Right renal pelvis (tissue), 4 donors: ENCODE measurements at regions not wholly inside any gene's neighbourhood (a gene's known extent, or its start where the extent isn't known, plus 50 kb on each side); places are given as distances from the start of the nearest gene placed in this dataset.
"Not testable (repeated sequence)": the region's sequence is repeated elsewhere in the genome, so short reads cannot be mapped to it uniquely, and the experiment has no call there.

ENCODE experiments used
- DNase-seq, 4 donors: peaks; one replicate each; pipeline ENCODE4 v3.0.0-alpha.2; 2013; ENCODE audit warnings: low read depth in 4 of 4, low spot score in 3 of 4, missing footprints in 1 of 4

GRCh38 chr5:135776457-135776856, 58.0 kb upstream of the SLC25A48 start:
- DNase-seq = no peak

DNA sequence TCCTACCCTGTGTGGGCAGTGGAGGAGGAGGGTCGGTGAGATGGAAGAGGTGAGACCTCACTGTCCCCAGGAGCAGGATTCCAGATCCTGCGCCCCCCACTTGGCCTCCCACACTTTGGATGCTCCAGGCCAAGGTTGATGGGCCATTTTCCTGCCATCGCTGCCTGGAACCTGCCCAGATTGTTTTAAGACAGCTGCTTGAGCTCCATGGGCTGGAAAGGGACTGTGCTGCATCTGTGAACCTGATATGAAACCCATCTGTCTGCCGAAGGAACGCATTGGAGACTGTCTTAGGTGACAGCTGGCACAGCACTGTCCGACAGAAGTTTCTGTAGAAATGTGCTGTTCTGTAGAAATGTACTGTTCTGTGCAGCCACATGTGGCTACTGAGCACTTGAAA, 72.7 kb upstream of the SLC25A48 start:
- no peak for DNase-seq

- no peak for DNase-seq
These were observed 75.2 kb upstream of the SLC25A48 start for GRCh38 chr5:135759149-135759784.

DNA sequence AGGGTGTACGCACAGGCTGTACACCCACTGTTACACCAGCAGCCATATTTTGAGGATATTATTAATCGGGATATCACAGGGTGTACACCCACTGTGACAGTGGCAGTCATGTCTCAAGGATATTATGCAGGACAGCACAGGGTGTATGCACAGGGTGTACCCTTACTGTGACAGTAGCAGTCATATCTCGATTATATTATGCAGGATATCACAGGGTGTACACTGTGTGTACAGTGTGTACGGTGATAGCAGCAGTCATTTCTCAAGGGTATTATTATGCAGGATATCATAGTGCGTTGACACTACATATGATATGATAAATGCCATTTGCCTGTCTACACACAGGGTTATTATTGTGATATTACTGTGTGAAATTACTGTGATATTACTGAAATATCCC, 80.5 kb upstream of the SLC25A48 start:
- DNase-seq = no peak

- no peak for DNase-seq
These were observed 84.0 kb upstream of the SLC25A48 start for GRCh38 chr5:135750506-135750905.

DNA sequence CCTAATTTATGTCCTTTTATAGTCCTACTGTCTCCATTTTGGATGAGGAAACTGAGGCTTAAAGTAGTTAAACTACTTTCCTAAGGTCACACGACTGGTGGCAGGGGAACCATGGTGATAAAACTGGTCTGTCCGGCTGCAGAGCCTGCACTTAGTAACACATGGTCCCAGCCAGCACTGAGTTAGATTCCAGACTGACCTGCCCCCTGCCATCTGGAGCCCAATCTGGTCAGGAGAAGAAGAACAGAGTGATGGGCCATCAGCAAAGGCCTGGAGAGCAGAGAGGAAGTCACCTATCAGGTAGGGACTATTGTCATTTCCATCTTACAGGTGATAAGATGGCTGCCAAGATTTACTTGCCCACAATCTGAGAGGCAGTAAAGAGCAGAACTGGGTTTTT, 86.6 kb upstream of the SLC25A48 start:
- no peak for DNase-seq

DNA sequence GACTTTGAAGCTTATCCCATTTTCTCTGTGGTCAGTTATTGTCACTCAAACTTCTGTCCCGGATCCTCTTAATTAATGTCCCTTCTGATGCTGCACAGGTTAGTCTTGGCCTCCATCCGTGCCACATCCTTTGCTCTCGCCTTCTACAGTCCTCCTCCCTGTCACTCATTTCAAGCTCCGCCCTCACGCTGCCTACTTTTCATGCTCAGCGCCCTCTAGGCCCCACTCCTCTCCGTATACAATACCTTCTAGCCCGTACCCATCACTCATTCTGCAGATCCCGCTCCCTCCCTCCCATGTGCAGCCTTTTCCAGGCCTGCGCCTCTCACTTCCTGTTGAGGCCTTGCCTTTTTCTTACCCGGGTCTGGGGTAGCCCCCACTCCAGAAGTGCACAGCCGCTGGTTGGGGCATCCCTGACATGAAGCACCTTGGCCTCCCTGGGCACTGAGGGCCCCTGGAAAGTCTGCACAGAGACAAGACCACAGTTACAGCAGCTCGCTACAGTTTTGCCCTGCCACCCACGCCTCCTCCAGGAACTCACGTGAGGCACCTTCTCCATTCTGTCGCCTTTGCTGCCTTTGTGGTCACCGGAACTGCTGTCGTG, 88.5 kb upstream of the SLC25A48 start:
- no peak for DNase-seq

DNA sequence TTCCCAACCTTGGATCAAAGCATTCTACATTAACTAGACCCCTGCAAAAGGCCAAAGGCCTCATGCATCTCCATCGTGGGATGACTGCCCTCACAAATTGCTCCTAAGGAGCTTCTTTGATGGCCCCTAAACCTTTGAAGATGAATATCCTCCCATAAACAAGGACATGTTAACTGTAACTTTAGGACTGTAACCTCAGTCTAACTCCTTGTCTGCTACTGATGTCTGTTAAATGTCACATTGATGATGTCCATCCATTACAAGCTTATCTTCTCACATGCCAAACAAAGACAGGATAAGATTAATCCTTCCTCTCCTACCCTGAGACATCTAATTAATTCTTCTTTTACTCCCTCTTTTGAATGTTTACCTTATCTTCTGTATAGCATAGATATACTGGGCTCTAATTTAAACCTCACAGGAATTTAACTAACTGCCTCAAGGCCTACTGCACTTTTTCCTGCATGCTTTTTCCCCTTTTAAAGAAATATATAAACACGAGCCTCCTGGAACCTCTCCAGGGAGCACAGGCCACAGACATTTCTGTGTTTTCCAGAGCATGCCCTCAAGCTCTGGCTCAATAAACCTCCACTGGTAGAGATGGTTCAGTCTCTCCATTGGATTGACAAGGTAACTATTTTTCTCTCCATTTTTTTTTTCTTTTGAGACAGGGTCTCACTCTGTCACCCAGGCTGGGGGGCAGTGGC, 90.6 kb upstream of the SLC25A48 start:
- DNase-seq = peak in 3 of 4 donors; percentile 41 to 73 (median 58)

GRCh38 chr5:135743181-135743580, 91.3 kb upstream of the SLC25A48 start:
- no peak for DNase-seq

DNA sequence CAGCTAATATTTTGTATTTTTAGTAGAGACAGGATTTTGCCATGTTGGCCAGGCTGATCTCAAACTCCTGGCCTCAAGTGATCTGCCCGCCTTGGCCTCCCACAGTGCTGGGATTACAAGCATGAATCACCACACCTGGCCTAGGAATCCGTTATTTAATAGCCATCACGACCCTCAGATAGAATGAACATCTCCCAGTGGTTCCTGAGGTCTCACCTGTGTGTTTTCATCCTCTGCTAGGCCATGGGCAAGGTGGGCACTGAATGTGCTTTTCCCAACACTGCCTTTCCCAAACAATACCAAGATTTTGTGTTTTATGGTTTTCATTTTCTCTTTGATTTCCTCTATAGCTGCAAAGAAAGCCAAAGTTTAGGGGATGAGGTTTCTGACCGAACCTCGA, 92.2 kb upstream of the SLC25A48 start:
- DNase-seq = not testable (repeated sequence)

DNA sequence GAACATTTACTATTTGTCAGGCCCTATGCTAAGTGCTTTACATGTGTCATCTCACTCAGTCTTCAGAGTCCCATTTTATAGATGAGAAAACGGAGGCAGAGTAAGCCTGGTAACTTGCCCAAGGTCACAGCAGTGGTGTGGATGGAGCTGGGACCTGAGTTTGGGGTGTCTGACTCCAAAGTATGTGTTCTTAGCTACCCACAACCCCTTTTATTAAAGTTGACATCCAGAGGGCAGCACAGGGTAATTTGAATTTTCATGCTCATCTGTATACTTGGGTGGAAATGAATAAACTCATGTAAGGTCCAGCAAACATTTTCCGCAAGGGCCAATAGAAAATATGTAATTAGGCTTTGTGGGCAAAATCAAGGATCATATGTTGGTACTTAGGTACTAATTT, 93.4 kb upstream of the SLC25A48 start:
- DNase-seq = no peak

DNA sequence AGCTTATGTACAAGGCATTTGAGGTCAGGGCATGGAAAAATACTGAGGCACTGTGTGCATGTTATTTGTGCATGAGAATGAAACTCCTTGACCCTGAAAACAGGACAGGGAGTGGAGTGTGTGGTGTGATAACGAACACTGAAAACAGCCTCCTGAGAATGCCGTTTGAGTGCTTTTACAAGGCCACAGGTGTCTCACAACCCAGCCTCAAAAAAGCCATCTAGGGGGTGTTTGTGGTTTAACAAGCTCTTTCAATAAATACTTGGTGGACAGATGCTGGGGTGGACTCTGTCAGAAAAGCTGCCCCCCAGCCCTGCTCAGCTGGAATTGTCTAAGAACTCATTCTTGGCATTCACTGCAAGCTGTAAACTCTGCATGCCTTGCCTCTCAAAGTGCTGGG, 94.0 kb upstream of the SLC25A48 start:
- DNase-seq = no peak

- DNase-seq = no peak
These were observed 95.0 kb upstream of the SLC25A48 start for GRCh38 chr5:135739383-135739981.

DNA sequence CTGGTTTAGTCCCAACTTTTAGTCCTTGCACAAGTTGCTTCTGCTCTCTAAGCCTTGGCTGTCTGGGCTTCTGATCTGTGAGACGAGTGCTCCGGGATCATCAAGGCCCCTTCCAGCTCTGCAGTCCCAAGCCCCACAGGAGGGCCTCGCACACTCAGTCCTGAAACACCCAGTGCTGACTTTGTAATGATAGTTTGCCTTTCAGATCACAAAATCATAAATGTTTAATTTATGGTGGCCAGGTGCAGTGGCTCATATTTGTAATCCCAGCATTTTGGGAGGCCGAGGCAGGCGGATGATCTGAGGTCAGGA, 95.9 kb upstream of the SLC25A48 start:
- DNase-seq = no peak

- DNase-seq = no peak
These were observed 96.5 kb upstream of the SLC25A48 start for GRCh38 chr5:135737701-135738563.

- DNase-seq = not testable (repeated sequence)
These were observed 97.5 kb upstream of the SLC25A48 start for GRCh38 chr5:135736952-135737351.

- DNase-seq = no peak
These were observed 98.6 kb upstream of the SLC25A48 start for GRCh38 chr5:135735831-135736230.

DNA sequence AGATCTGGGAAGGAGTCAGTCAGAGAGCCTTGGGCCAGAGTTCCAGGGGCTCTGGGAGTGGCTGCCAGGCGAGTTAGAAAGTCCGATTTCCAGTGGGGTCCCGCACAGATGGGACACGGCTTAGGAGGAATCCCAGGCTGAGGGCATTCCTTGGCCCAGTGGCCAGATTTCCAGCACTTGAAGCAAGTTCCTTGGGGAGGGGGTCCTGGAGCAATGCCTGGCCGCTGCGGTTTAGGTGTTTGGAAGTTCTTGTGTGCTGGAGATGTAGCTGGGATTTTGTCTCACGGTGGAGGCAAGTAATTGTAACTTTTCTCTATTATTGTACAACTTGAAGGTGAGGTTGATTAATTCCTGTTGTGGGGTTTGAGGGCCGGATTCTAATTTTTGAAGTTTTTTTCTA, 99.5 kb upstream of the SLC25A48 start:
- not testable (repeated sequence) for DNase-seq

GRCh38 chr5:135731034-135731433, 103.4 kb upstream of the SLC25A48 start:
- DNase-seq = not testable (repeated sequence)

GRCh38 chr5:135730161-135730560, 104.3 kb upstream of the SLC25A48 start:
- DNase-seq = not testable (repeated sequence)

- DNase-seq = no peak
These were observed 105.1 kb upstream of the SLC25A48 start for GRCh38 chr5:135729321-135729786.
